ENCODE measurements at regions not wholly inside any gene's neighbourhood (a gene's known extent, or its start where the extent isn't known, plus 50 kb on each side); places are given as distances from the start of the nearest gene placed in this dataset.

GRCh38 chr3:113151461-113152031 lies 59.8 kb upstream of the BOC start:
- ChIA-PET CTCF (interaction anchor here (1.1 kb wide), 1 partner anchor 137 kb away, joined by 3 read pairs; no protein-coding TSS in a partner anchor), RAD21 (ENCODE audit: low non-redundant PET in 1 of 2, low total read pairs in 2 of 2, uncharacterized antibody in 2 of 2, unreplicated experiment in 2 of 2) (no interaction called here), POLR2A (no interaction called here)
- H3K79me2 ChIP-seq (ENCODE audit: insufficient read depth, low read length), result no peaks in the 10 kb centered on the region
- H3K27ac ChIP-seq (ENCODE audit: low read depth, low read length), result no peak overlapping the region
- no peak overlapping the region for H3K4me3 ChIP-seq (replicated peaks in 1 of 2; ENCODE audit: low read depth in 1 of 2, low read length in 2 of 2)
- no peaks in the 10 kb centered on the region for H3K9me3 ChIP-seq (ENCODE audit: control insufficient read depth in 1 of 2, insufficient read depth in 1 of 2, low read depth in 1 of 2, low read length in 2 of 2)
- no TSS peak for BruUV-seq (replicated peaks)
- DNase-seq (ENCODE audit: low read depth, low spot score), result no peak
- ATAC-seq, result no peak
- H3K27me3 ChIP-seq (ENCODE audit: insufficient read depth, low read length), result no peaks in the 10 kb centered on the region
- H3K4me2 ChIP-seq (ENCODE audit: low read length), result no peak overlapping the region
- H3K4me1 ChIP-seq (ENCODE audit: control insufficient read depth in 1 of 2, insufficient read depth in 2 of 2, low read length in 2 of 2), result 0 out of 4 replicates have a peak, but pooled peaks cover 0 to 2% of the 10 kb centered on the region in 2 experiments
- no peaks in the 10 kb centered on the region for H3K36me3 ChIP-seq (ENCODE audit: control insufficient read depth in 1 of 2, insufficient read depth in 2 of 2, low read length in 2 of 2)
- TF ChIP-seq CTCF (IDR thresholded peaks at IDR 0.05 in 2 of 3, conservative IDR thresholded peaks at IDR 0.05 in 1 of 3; ENCODE audit: borderline replicate concordance in 1 of 3, insufficient read depth in 1 of 3, low read depth in 2 of 3, low read length in 2 of 3) (no peak), MAX (IDR thresholded peaks at IDR 0.05) (no peak), EGR1 (IDR thresholded peaks at IDR 0.05; ENCODE audit: low read depth) (no peak), JUND (IDR thresholded peaks at IDR 0.05) (no peak), EZH2 (IDR thresholded peaks at IDR 0.05) (no peak), YY1 (IDR thresholded peaks at IDR 0.05; ENCODE audit: extremely low read depth, insufficient replicate concordance, low read depth, low read length) (no peak), REST (IDR thresholded peaks at IDR 0.05; ENCODE audit: low read depth) (no peak), TCF7L2 (IDR thresholded peaks at IDR 0.05; ENCODE audit: borderline replicate concordance, extremely low read depth, insufficient read depth, insufficient read length) (no peak), POLR2AphosphoS5 (IDR thresholded peaks at IDR 0.05; ENCODE audit: low read depth, low read length) (no peak), ZNF274 (IDR thresholded peaks at IDR 0.05; ENCODE audit: low read depth, low read length) (no peak), SIN3A (IDR thresholded peaks at IDR 0.05; ENCODE audit: low read depth) (no peak), SP1 (IDR thresholded peaks at IDR 0.05; ENCODE audit: low read depth) (no peak), EZH2phosphoT487 (IDR thresholded peaks at IDR 0.05; ENCODE audit: borderline replicate concordance) (no peak)
- TF ChIP-seq, protein P1, sequence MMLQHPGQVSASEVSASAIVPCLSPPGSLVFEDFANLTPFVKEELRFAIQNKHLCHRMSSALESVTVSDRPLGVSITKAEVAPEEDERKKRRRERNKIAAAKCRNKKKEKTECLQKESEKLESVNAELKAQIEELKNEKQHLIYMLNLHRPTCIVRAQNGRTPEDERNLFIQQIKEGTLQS (IDR thresholded peaks at IDR 0.05), result no peak
- no peak overlapping the region for H2AFZ ChIP-seq (ENCODE audit: low read depth, low read length, poor library complexity, severe bottlenecking)
- H3K9me2 ChIP-seq (ENCODE audit: insufficient read depth), result no peaks in the 10 kb centered on the region
- no peak overlapping the region for H3K9ac ChIP-seq (ENCODE audit: low read length)
- no peaks in the 10 kb centered on the region for H4K20me1 ChIP-seq (ENCODE audit: insufficient read depth)
- intact Hi-C loops (cut with micrococcal nuclease), result no loop called here
